Mammary epithelial cell (primary cell): ENCODE measurements at regions not wholly inside any gene's neighbourhood (a gene's known extent, or its start where the extent isn't known, plus 50 kb on each side); places are given as distances from the start of the nearest gene placed in this dataset.

Source experiments
- CTCF ChIP-seq, 2 donors: IDR thresholded peaks in 1 of 2; conservative IDR thresholded peaks in 1 of 2; 2 replicates each; pipeline ENCODE4 v1.5.1; 2011 to 2012; ENCODE audit warnings: inconsistent platforms in 2 of 2, low read length in 2 of 2, mild to moderate bottlenecking in 2 of 2, control low read depth in 1 of 2, low read depth in 1 of 2; ENCODE audit not compliant: insufficient read depth in 1 of 2; ENCODE audit errors: extremely low read depth in 1 of 2
- EZH2 ChIP-seq: IDR thresholded peaks from 2 replicates; pipeline ENCODE4 v1.6.1; 2012; ENCODE audit warnings: low read length, inconsistent platforms, borderline replicate concordance

GRCh38 chr9:26157411-26157810 lies 479.2 kb upstream of the TUSC1 start:
- no peak for TF ChIP-seq CTCF (conservative IDR thresholded peaks at IDR 0.05 in 1 of 2, IDR thresholded peaks at IDR 0.05 in 1 of 2; ENCODE audit: extremely low read depth in 1 of 2, insufficient read depth in 1 of 2, low read depth in 1 of 2, low read length in 2 of 2)
- no peak for TF ChIP-seq EZH2
